Endothelial cell (in vitro differentiated cells): ENCODE measurements at regions not wholly inside any gene's neighbourhood (a gene's known extent, or its start where the extent isn't known, plus 50 kb on each side); places are given as distances from the start of the nearest gene placed in this dataset.

ENCODE experiments used
- DNase-seq: peaks from one replicate; pipeline ENCODE4 v3.0.0; 2021; ENCODE audit warnings: low spot score
- H3K27ac Mint-ChIP-seq: one replicate; pipeline ENCODE4 v1.8.0; 2021; ENCODE audit warnings: mixed read lengths, inconsistent platforms; ENCODE audit not compliant: unreplicated experiment
- H3K27me3 Mint-ChIP-seq: one replicate; pipeline ENCODE4 v1.8.0; 2021; ENCODE audit warnings: mild to moderate bottlenecking, moderate library complexity, mixed read lengths, inconsistent platforms; ENCODE audit not compliant: unreplicated experiment
- H3K36me3 Mint-ChIP-seq: one replicate; pipeline ENCODE4 v1.8.0; 2021; ENCODE audit warnings: mild to moderate bottlenecking, low read depth, mixed read lengths, inconsistent platforms; ENCODE audit not compliant: unreplicated experiment
- H3K4me1 Mint-ChIP-seq: one replicate; pipeline ENCODE4 v1.8.0; 2021; ENCODE audit warnings: mild to moderate bottlenecking, mixed read lengths, inconsistent platforms; ENCODE audit not compliant: unreplicated experiment
- H3K4me3 Mint-ChIP-seq: one replicate; pipeline ENCODE4 v1.8.0; 2021; ENCODE audit warnings: mild to moderate bottlenecking, mixed read lengths, inconsistent platforms; ENCODE audit not compliant: unreplicated experiment
- H3K9me3 Mint-ChIP-seq: one replicate; pipeline ENCODE4 v1.8.0; 2021; ENCODE audit warnings: mixed read lengths, inconsistent platforms; ENCODE audit not compliant: unreplicated experiment
- TF ChIP-seq, protein P1 (sequence below): fragments of 200-600 bp; sonication (generic); IDR thresholded peaks from one replicate; pipeline ENCODE4 v1.5.0; 2021; ENCODE audit warnings: antibody characterized with exemption; ENCODE audit not compliant: unreplicated experiment

- Mint-ChIP-seq H3K27ac (no peak overlapping the region), H3K27me3 (peaks cover 5% of the 10 kb centered on the region), H3K9me3 (no peaks in the 10 kb centered on the region), H3K4me1 (no peaks in the 10 kb centered on the region), H3K4me3 (no peak overlapping the region), H3K36me3 (no peaks in the 10 kb centered on the region)
- DNase-seq = no peak
- TF ChIP-seq, protein P1, sequence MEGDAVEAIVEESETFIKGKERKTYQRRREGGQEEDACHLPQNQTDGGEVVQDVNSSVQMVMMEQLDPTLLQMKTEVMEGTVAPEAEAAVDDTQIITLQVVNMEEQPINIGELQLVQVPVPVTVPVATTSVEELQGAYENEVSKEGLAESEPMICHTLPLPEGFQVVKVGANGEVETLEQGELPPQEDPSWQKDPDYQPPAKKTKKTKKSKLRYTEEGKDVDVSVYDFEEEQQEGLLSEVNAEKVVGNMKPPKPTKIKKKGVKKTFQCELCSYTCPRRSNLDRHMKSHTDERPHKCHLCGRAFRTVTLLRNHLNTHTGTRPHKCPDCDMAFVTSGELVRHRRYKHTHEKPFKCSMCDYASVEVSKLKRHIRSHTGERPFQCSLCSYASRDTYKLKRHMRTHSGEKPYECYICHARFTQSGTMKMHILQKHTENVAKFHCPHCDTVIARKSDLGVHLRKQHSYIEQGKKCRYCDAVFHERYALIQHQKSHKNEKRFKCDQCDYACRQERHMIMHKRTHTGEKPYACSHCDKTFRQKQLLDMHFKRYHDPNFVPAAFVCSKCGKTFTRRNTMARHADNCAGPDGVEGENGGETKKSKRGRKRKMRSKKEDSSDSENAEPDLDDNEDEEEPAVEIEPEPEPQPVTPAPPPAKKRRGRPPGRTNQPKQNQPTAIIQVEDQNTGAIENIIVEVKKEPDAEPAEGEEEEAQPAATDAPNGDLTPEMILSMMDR = no peak
Measured at GRCh38 chr11:133724116-133724515, 121.2 kb downstream of the SPATA19 start.

GRCh38 chr11:133723056-133723455 lies 122.3 kb downstream of the SPATA19 start:
- H3K4me3 Mint-ChIP-seq = no peak overlapping the region
- no peaks in the 10 kb centered on the region for H3K36me3 Mint-ChIP-seq
- H3K9me3 Mint-ChIP-seq = no peaks in the 10 kb centered on the region
- peaks cover 1% of the 10 kb centered on the region for H3K27me3 Mint-ChIP-seq
- H3K27ac Mint-ChIP-seq = no peak overlapping the region
- TF ChIP-seq, protein P1 = no peak
- DNase-seq = no peak
- no peaks in the 10 kb centered on the region for H3K4me1 Mint-ChIP-seq

DNA sequence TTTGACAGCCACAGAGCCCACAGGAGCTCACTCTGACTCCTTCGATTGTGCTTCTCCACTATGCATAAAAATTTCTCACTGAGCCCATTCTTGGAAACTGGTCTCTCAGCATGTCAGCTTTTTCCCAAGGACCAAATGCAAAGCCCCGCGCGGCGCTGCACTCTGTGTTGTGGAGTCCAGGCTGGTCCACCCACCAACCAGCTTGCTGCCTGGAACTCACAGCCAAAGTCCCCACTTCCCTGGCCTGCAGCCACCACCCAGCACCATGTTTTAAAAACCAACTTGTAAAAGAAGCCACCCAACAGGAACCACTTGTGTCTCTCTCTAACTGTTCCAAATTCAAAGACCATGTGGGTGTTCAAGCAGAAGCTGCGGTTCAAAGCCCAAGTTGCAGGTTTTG lies 124.4 kb downstream of the SPATA19 start:
- Mint-ChIP-seq H3K27me3 (peaks cover 3% of the 10 kb centered on the region), H3K9me3 (no peaks in the 10 kb centered on the region), H3K27ac (no peak overlapping the region), H3K4me3 (no peak overlapping the region), H3K4me1 (no peaks in the 10 kb centered on the region), H3K36me3 (no peaks in the 10 kb centered on the region)
- TF ChIP-seq, protein P1 = no peak
- DNase-seq = no peak

- DNase-seq = no peak
- no peak overlapping the region for H3K27ac Mint-ChIP-seq
- H3K27me3 Mint-ChIP-seq = peaks cover 3% of the 10 kb centered on the region
- H3K4me1 Mint-ChIP-seq = no peaks in the 10 kb centered on the region
- TF ChIP-seq, protein P1 = no peak
- no peaks in the 10 kb centered on the region for H3K36me3 Mint-ChIP-seq
- no peak overlapping the region for H3K4me3 Mint-ChIP-seq
- no peaks in the 10 kb centered on the region for H3K9me3 Mint-ChIP-seq
Measured at GRCh38 chr11:133719532-133720235, 125.6 kb downstream of the SPATA19 start.

- DNase-seq = no peak
- no peaks in the 10 kb centered on the region for H3K9me3 Mint-ChIP-seq
- TF ChIP-seq, protein P1 = no peak
- no peaks in the 10 kb centered on the region for H3K36me3 Mint-ChIP-seq
- H3K27me3 Mint-ChIP-seq = peaks cover 3% of the 10 kb centered on the region
- no peak overlapping the region for H3K4me3 Mint-ChIP-seq
- H3K4me1 Mint-ChIP-seq = no peaks in the 10 kb centered on the region
- no peak overlapping the region for H3K27ac Mint-ChIP-seq
Measured at GRCh38 chr11:133718831-133719230, 126.5 kb downstream of the SPATA19 start.
